Uterus (tissue), 2 donors: ENCODE measurements at regions not wholly inside any gene's neighbourhood (a gene's known extent, or its start where the extent isn't known, plus 50 kb on each side); places are given as distances from the start of the nearest gene placed in this dataset.

Source experiments
- CTCF ChIP-seq, 4 experiments: fragments of 200-600 bp in 2 of 4; fragments of 450-650 bp in 2 of 4; sonication (generic) in 2 of 4; IDR thresholded peaks; one replicate each; pipeline ENCODE4 v1.5.1; 2016 to 2019; ENCODE audit warnings: antibody characterized with exemption in 4 of 4, mild to moderate bottlenecking in 2 of 4, moderate library complexity in 1 of 4
- POLR2A ChIP-seq, 2 donors: fragments of 450-650 bp; IDR thresholded peaks; one replicate each; pipeline ENCODE4 v1.6.1; 2016; ENCODE audit warnings: antibody characterized with exemption in 2 of 2, mild to moderate bottlenecking in 1 of 2, moderate library complexity in 1 of 2

- TF ChIP-seq CTCF (IDR thresholded peaks at IDR 0.05) (no peak), POLR2A (IDR thresholded peaks at IDR 0.05) (no peak)
Measured at GRCh38 chr2:192357217-192357616, 162.5 kb upstream of the TMEFF2 start.
